HUES48 (cell line): ENCODE measurements at regions not wholly inside any gene's neighbourhood (a gene's known extent, or its start where the extent isn't known, plus 50 kb on each side); places are given as distances from the start of the nearest gene placed in this dataset.
A peak's percentile ranks its signal among the peaks of the same experiment; 100 is the strongest.

Experiments
- H3K27ac ChIP-seq: one replicate; pipeline ENCODE4 v1.7.0; 2013; ENCODE audit warnings: low read depth, low read length, inconsistent platforms
- H3K27me3 ChIP-seq: 2 replicates; pipeline ENCODE4 v1.6.1; 2013; ENCODE audit warnings: mild to moderate bottlenecking, low read length; ENCODE audit not compliant: control insufficient read depth, insufficient read depth
- H3K36me3 ChIP-seq: 2 replicates; pipeline ENCODE4 v1.6.1; 2013; ENCODE audit warnings: low read length; ENCODE audit not compliant: control insufficient read depth, insufficient read depth
- H3K4me1 ChIP-seq: 2 replicates; pipeline ENCODE4 v1.6.1; 2013; ENCODE audit warnings: mild to moderate bottlenecking, low read length; ENCODE audit not compliant: control insufficient read depth, insufficient read depth
- H3K4me3 ChIP-seq: 2 replicates; pipeline ENCODE4 v1.5.1; 2013; ENCODE audit warnings: mild to moderate bottlenecking, low read depth, low read length
- H3K9ac ChIP-seq: 2 replicates; pipeline ENCODE4 v1.6.1; 2013; ENCODE audit warnings: mild to moderate bottlenecking, low read depth, low read length, moderate library complexity
- H3K9me3 ChIP-seq: 2 replicates; pipeline ENCODE4 v1.6.1; 2013; ENCODE audit warnings: low read length; ENCODE audit not compliant: control insufficient read depth, insufficient read depth

- Histone ChIP-seq H3K27ac (no peak overlapping the region), H3K9ac (no peak overlapping the region), H3K36me3 (no peaks in the 10 kb centered on the region), H3K27me3 (no peaks in the 10 kb centered on the region), H3K4me1 (no peaks in the 10 kb centered on the region), H3K9me3 (peaks cover 94% of the 10 kb centered on the region), H3K4me3 (no peak overlapping the region)
These were observed 796.6 kb downstream of the TBC1D22A start for GRCh38 chr22:47558828-47559700.

DNA sequence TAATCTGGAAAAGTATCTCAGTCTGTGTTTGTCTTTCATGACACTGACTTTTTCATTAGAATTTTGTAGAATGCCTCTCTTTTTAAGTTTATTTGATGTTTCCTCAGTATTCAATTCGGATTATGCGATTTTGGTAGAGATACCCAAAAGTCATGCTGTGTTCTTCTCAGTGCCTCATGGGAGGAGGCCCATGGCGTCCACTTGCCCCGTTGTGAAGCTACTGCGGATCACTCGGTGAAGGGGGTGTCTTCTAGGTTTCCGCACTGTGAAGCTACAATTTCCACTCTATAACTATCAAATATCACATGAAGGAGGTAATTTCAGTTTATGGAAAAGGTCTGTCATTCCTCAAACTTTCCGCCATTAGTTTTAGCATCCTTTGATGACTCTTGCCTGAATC lies 794.0 kb downstream of the TBC1D22A start:
- H3K9me3 ChIP-seq = peaks cover 96% of the 10 kb centered on the region
- H3K4me1 ChIP-seq = no peaks in the 10 kb centered on the region
- no peaks in the 10 kb centered on the region for H3K27me3 ChIP-seq
- no peak overlapping the region for H3K27ac ChIP-seq
- no peaks in the 10 kb centered on the region for H3K36me3 ChIP-seq
- peak overlapping the region; percentile 19; the same call in 1 of the 2 replicates for H3K4me3 ChIP-seq
- H3K9ac ChIP-seq = no peak overlapping the region

DNA sequence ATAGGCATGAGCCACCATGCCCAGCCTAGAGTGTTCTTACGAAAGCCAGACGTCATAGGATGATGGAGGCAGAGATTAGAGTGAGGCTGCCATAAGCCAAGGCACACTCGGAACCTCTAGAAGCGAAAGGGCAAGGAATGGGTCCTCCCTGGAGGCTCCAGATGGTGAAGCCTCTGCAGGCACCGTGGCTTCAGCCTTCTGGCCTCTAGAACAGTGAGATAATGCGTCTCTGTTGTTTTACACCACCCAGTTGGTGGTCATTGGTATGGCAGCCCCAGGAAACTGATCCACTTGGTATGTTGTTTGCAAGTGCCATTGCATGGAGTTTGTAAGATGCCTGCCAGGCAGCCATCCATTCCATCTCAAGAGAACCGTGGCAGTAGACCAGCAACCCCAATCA lies 791.0 kb downstream of the TBC1D22A start:
- H3K27ac ChIP-seq = no peak overlapping the region
- H3K4me3 ChIP-seq = no peak overlapping the region
- no peaks in the 10 kb centered on the region for H3K27me3 ChIP-seq
- H3K9ac ChIP-seq = no peak overlapping the region
- H3K4me1 ChIP-seq = no peaks in the 10 kb centered on the region
- H3K36me3 ChIP-seq = no peaks in the 10 kb centered on the region
- H3K9me3 ChIP-seq = peaks cover 94% of the 10 kb centered on the region

DNA sequence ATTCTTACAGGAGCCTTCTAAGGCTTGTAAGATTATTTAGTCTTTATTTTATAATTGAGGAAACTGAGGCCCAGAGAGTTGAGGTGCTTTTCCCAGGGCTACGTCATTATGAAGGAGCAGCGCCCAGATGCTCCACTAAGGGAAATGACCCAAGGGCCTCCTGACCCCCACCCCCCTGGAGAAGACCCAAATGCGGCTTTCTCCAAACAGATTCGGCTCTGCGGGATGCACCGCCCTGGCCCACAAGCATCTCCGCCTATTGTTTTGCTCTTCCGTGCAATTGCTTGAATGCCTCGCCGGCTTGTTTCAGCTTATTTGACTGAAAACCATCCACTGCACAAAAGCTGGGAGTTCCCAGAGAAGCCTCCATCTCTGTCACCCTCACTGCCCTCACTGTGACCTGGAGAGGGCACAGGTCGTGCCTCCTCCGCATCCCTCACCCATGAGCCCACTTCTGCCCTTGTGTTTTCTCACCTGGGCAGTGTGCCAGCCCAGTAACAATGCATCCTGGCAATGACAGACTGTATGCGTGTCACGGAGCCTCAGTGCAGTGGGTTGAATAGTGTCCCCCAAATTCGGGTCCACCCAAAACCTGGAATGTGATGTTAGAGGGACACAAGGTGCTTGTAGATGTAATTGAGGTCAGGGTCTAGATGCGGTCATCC lies 790.2 kb downstream of the TBC1D22A start:
- no peaks in the 10 kb centered on the region for H3K4me1 ChIP-seq
- no peak overlapping the region for H3K27ac ChIP-seq
- H3K27me3 ChIP-seq = no peaks in the 10 kb centered on the region
- no peak overlapping the region; the same call in 1 of the 2 replicates for H3K4me3 ChIP-seq
- H3K9ac ChIP-seq = no peak overlapping the region
- peaks cover 95% of the 10 kb centered on the region for H3K9me3 ChIP-seq
- no peaks in the 10 kb centered on the region for H3K36me3 ChIP-seq

- H3K9me3 ChIP-seq = peaks cover 95% of the 10 kb centered on the region
- no peak overlapping the region for H3K9ac ChIP-seq
- H3K4me1 ChIP-seq = no peaks in the 10 kb centered on the region
- H3K4me3 ChIP-seq = no peak overlapping the region
- H3K36me3 ChIP-seq = no peaks in the 10 kb centered on the region
- no peaks in the 10 kb centered on the region for H3K27me3 ChIP-seq
- H3K27ac ChIP-seq = no peak overlapping the region
These were observed 789.6 kb downstream of the TBC1D22A start for GRCh38 chr22:47552024-47552423.

DNA sequence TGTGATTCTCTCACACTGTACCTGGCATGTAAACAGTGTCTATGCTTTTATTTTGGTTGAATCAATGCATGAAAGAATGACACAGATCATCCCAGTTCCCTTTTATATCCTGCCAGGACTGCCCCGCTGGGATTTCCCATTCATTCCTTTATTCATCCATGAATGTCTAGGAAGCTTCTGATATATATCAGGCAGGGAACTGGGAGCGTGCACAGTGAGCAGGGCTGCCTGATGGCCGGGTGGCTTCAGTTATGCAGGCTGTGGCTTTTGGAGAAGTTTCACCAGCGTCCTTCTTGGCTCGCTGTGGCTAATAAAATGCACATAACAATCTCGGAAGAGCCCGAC lies 789.0 kb downstream of the TBC1D22A start:
- H3K4me3 ChIP-seq = no peak overlapping the region
- H3K27me3 ChIP-seq = no peaks in the 10 kb centered on the region
- no peaks in the 10 kb centered on the region for H3K4me1 ChIP-seq
- H3K9me3 ChIP-seq = peaks cover 91% of the 10 kb centered on the region
- no peak overlapping the region for H3K27ac ChIP-seq
- H3K36me3 ChIP-seq = no peaks in the 10 kb centered on the region
- H3K9ac ChIP-seq = no peak overlapping the region

- no peaks in the 10 kb centered on the region for H3K4me1 ChIP-seq
- peaks cover 91% of the 10 kb centered on the region for H3K9me3 ChIP-seq
- H3K4me3 ChIP-seq = no peak overlapping the region
- no peak overlapping the region for H3K9ac ChIP-seq
- H3K27me3 ChIP-seq = no peaks in the 10 kb centered on the region
- no peaks in the 10 kb centered on the region for H3K36me3 ChIP-seq
- H3K27ac ChIP-seq = no peak overlapping the region
These were observed 788.3 kb downstream of the TBC1D22A start for GRCh38 chr22:47550524-47551430.

- Histone ChIP-seq H3K27me3 (no peaks in the 10 kb centered on the region), H3K9ac (no peak overlapping the region), H3K36me3 (no peaks in the 10 kb centered on the region), H3K4me1 (no peaks in the 10 kb centered on the region), H3K9me3 (peaks cover 91% of the 10 kb centered on the region), H3K27ac (no peak overlapping the region), H3K4me3 (no peak overlapping the region)
These were observed 787.4 kb downstream of the TBC1D22A start for GRCh38 chr22:47549741-47550340.

- Histone ChIP-seq H3K27me3 (no peaks in the 10 kb centered on the region), H3K9ac (no peak overlapping the region), H3K4me1 (no peaks in the 10 kb centered on the region), H3K36me3 (no peaks in the 10 kb centered on the region), H3K4me3 (no peak overlapping the region), H3K9me3 (peaks cover 93% of the 10 kb centered on the region), H3K27ac (no peak overlapping the region)
These were observed 786.7 kb downstream of the TBC1D22A start for GRCh38 chr22:47548953-47549740.
